GM12878 (cell line): ENCODE measurements at regions not wholly inside any gene's neighbourhood (a gene's known extent, or its start where the extent isn't known, plus 50 kb on each side); places are given as distances from the start of the nearest gene placed in this dataset.

Experiments used
- ATAC-seq: fragments of 200-7000 bp; cut with Tn5 transposase; 3 replicates; pipeline ENCODE4 v1.9.1; 2020; ENCODE audit warnings: mild to moderate bottlenecking, moderate library complexity
- BruUV-seq: library from RNA; stranded (reverse); fragments of 400-500 nt; replicated peaks from 2 replicates; lab custom pipeline; 2021; lab: Mats Ljungman, UMichigan
- CTCF ChIA-PET: fragments of 300-600 bp; sonication (Branson Sonifier 250); formaldehyde crosslinking; extraction: SDS; loops from one replicate; lab custom pipeline; 2021; ENCODE audit warnings: inconsistent platforms; lab: Yijun Ruan, JAX
- POLR2A ChIA-PET: fragments of 350-600 bp; formaldehyde crosslinking; extraction: SDS; loops from one replicate; lab custom pipeline; 2021; ENCODE audit warnings: inconsistent platforms; lab: Charles Lee
- RAD21 ChIA-PET: fragments of 300-600 bp; sonication (Branson Sonifier 250); formaldehyde crosslinking; loops from one replicate; lab custom pipeline; 2023; ENCODE audit warnings: antibody characterized with exemption; ENCODE audit not compliant: unreplicated experiment; lab: Charles Lee
- SMC1A ChIA-PET: fragments of 300-600 bp; sonication (Branson Sonifier 250); formaldehyde crosslinking; loops from one replicate; lab custom pipeline; 2023; ENCODE audit not compliant: unreplicated experiment, uncharacterized antibody; lab: Charles Lee
- DNase-seq: peaks from one replicate; pipeline ENCODE4 v3.0.0-alpha.2; 2011; ENCODE audit warnings: low read depth, low spot score
- FAIRE-seq: peaks from 3 replicates; lab custom pipeline; 2011; peaks lifted over from hg19 to GRCh38; lab: Jason Lieb, UNC
- H2AFZ ChIP-seq: 2 replicates; pipeline ENCODE4 v1.6.0; 2011; ENCODE audit warnings: low read depth, low read length, control low read depth; ENCODE audit not compliant: control insufficient read depth
- H3K27ac ChIP-seq: 2 replicates; pipeline ENCODE4 v1.5.1; 2011; ENCODE audit warnings: control low read depth; ENCODE audit not compliant: control insufficient read depth, insufficient read depth
- H3K27me3 ChIP-seq, 2 experiments: replicated peaks in 1 of 2; 2 replicates each; pipeline versions ENCODE4 v1.6.0 to v1.6.1; 2011; ENCODE audit warnings: low read length in 1 of 2; ENCODE audit not compliant: control insufficient read depth in 2 of 2, insufficient read depth in 2 of 2
- H3K36me3 ChIP-seq, 2 experiments: 2 replicates each; pipeline ENCODE4 v1.5.1; 2011; ENCODE audit warnings: low read length in 1 of 2; ENCODE audit not compliant: control insufficient read depth in 2 of 2, insufficient read depth in 2 of 2
- H3K4me1 ChIP-seq: 2 replicates; pipeline ENCODE4 v1.6.1; 2011; ENCODE audit warnings: mild to moderate bottlenecking, low read length, moderate library complexity, mixed read lengths; ENCODE audit not compliant: control insufficient read depth, insufficient read depth
- H3K4me2 ChIP-seq: 2 replicates; pipeline ENCODE4 v1.6.0; 2011; ENCODE audit warnings: control low read depth; ENCODE audit not compliant: control insufficient read depth, insufficient read depth
- H3K4me3 ChIP-seq: fragments of 200-600 bp; sonication (generic); 2 replicates; pipeline ENCODE4 v1.5.1; 2016
- H3K79me2 ChIP-seq: 2 replicates; pipeline ENCODE4 v1.6.0; 2011; ENCODE audit warnings: low read length; ENCODE audit not compliant: control insufficient read depth, insufficient read depth
- H3K9ac ChIP-seq: 2 replicates; pipeline ENCODE4 v1.8.0; 2011; ENCODE audit warnings: low read length, control low read depth, mixed read lengths; ENCODE audit not compliant: control insufficient read depth, insufficient read depth
- H3K9me3 ChIP-seq: replicated peaks from 3 replicates; pipeline ENCODE4 v1.5.1; 2011; ENCODE audit warnings: mild to moderate bottlenecking, low read length; ENCODE audit not compliant: control insufficient read depth, insufficient read depth
- H4K20me1 ChIP-seq: 2 replicates; pipeline ENCODE4 v1.6.0; 2011; ENCODE audit not compliant: control insufficient read depth, insufficient read depth
- BACH1 ChIP-seq: fragments of 450-650 bp; IDR thresholded peaks from 2 replicates; pipeline ENCODE4 v1.6.1; 2017; ENCODE audit warnings: mild to moderate bottlenecking, borderline replicate concordance
- BCL11A ChIP-seq: IDR thresholded peaks from 2 replicates; pipeline ENCODE4 v1.6.1; 2011; ENCODE audit warnings: low read depth, low read length
- CEBPB ChIP-seq, 2 experiments: fragments of 150-350 bp in 1 of 2; IDR thresholded peaks; 2 replicates each; pipeline ENCODE4 v1.6.1; 2012 to 2014; ENCODE audit warnings: low read depth in 2 of 2, low read length in 2 of 2, borderline replicate concordance in 1 of 2, inconsistent platforms in 1 of 2
- ELK1 ChIP-seq: IDR thresholded peaks from 2 replicates; pipeline ENCODE4 v1.6.1; 2012; ENCODE audit warnings: low read depth, low read length, improper control_type of control experiment
- FOXM1 ChIP-seq: IDR thresholded peaks from 2 replicates; pipeline ENCODE4 v1.6.1; 2012; ENCODE audit warnings: low read depth, mild to moderate bottlenecking, inconsistent platforms, low read length, moderate library complexity
- HDAC2 ChIP-seq: fragments of 200-600 bp; sonication (generic); IDR thresholded peaks from 2 replicates; pipeline ENCODE4 v1.6.1; 2017
- MEF2B ChIP-seq: fragments of 450-650 bp; IDR thresholded peaks from 2 replicates; pipeline ENCODE4 v1.6.1; 2018; ENCODE audit warnings: mild to moderate bottlenecking, moderate library complexity; ENCODE audit not compliant: partially characterized antibody, poor library complexity, severe bottlenecking
- NBN ChIP-seq: fragments of 450-650 bp; IDR thresholded peaks from 2 replicates; pipeline ENCODE4 v1.6.1; 2016
- POLR2AphosphoS5 ChIP-seq: IDR thresholded peaks from 2 replicates; pipeline ENCODE4 v1.6.1; 2011; ENCODE audit warnings: mild to moderate bottlenecking, low read length, inconsistent platforms
- REST ChIP-seq: IDR thresholded peaks from 2 replicates; pipeline ENCODE4 v1.6.1; 2012; ENCODE audit warnings: mild to moderate bottlenecking, low read depth, low read length
- ZBTB4 ChIP-seq: fragments of 450-650 bp; formaldehyde crosslinking; IDR thresholded peaks from 2 replicates; pipeline ENCODE4 v1.4.0; 2022; ENCODE audit warnings: mild to moderate bottlenecking, moderate library complexity
- ZNF24 ChIP-seq: fragments of 450-650 bp; IDR thresholded peaks from 2 replicates; pipeline ENCODE4 v1.6.1; 2017; ENCODE audit warnings: antibody characterized with exemption, mild to moderate bottlenecking
- WGBS: methylation state at CpG from one replicate; pipeline ENCODE4 v1.1.6; 2016; ENCODE audit warnings: low lambda C conversion rate; ENCODE audit not compliant: insufficient replicate concordance, insufficient coverage; ENCODE audit errors: missing lambda C conversion rate; 5-methylcytosine and 5-hydroxymethylcytosine counted together
- in situ Hi-C: fragments of 300-500 bp; cut with MboI; formaldehyde crosslinking; loops from 9 replicates; pipeline ENCODE4 v1.14.3; 2018; ENCODE audit warnings: mixed read lengths
- intact Hi-C: fragments of 100-400 bp; cut with micrococcal nuclease; formaldehyde crosslinking; loops from one replicate; pipeline ENCODE4 v1.14.2; 2022; ENCODE audit not compliant: unreplicated experiment

DNA sequence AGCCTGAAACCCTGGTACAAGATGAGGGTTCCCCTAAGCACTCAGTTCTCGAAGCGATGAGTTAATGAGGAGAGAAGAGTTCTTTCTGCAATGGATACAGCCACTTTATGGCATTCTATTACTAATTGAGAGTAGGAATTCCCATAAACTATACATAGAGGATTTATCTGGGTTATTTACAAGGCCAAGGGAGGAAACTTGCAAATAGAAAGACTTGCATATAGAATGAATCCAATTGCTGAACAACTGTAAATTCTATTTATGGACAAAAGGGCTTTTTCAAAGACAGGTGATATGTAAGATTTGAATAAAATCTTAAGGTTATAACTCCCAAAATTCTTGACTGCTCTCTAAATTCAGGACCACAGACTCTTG lies 182.2 kb downstream of the PPARGC1A start:
- WGBS, result 50% methylated on average over 2 of the region's 2 CpGs
- CTCF ChIA-PET, result no interaction called here

More for the DNA sequence above, 182.2 kb downstream of the PPARGC1A start:
- Histone ChIP-seq H3K79me2 (no peaks in the 10 kb centered on the region), H3K4me2 (no peak overlapping the region), H2AFZ (no peak overlapping the region), H3K27me3 (no peaks in the 10 kb centered on the region)
- no TSS peak for BruUV-seq
- in situ Hi-C loops (no loop called here), intact Hi-C loops (no loop called here)
- ATAC-seq (no peak), FAIRE-seq (no peak)
- TF ChIP-seq HDAC2 (no peak), FOXM1 (no peak), CEBPB (IDR thresholded peaks at IDR 0.05; ENCODE audit: borderline replicate concordance in 1 of 2, low read depth in 2 of 2, low read length in 2 of 2) (no peak), BCL11A (no peak), ELK1 (no peak), ZNF24 (no peak), BACH1 (no peak), NBN (no peak), MEF2B (no peak), REST (no peak), ZBTB4 (CRISPR knock-in tag) (no peak), POLR2AphosphoS5 (no peak)
- TF ChIP-seq, all 136 proteins: peak for 0
- DNase-seq, result no peak
- Histone ChIP-seq H3K4me3 (no peak overlapping the region), H3K36me3 (no peaks in the 10 kb centered on the region), H3K27ac (no peak overlapping the region), H3K9me3 (no peaks in the 10 kb centered on the region), H3K4me1 (no peaks in the 10 kb centered on the region), H3K9ac (no peak overlapping the region), H4K20me1 (no peaks in the 10 kb centered on the region)
- ChIA-PET POLR2A (no interaction called here), RAD21 (no interaction called here), SMC1A (no interaction called here)
